ENCODE measurements at regions not wholly inside any gene's neighbourhood (a gene's known extent, or its start where the extent isn't known, plus 50 kb on each side); places are given as distances from the start of the nearest gene placed in this dataset.

GRCh38 chr13:71214357-71214756, 652.6 kb downstream of the DACH1 start:
- H3K9ac ChIP-seq (ENCODE audit: extremely low read depth, low read length, poor library complexity, severe bottlenecking) = no peak overlapping the region
- no peaks in the 10 kb centered on the region for H3K4me1 ChIP-seq (ENCODE audit: control insufficient read depth, insufficient read depth, low read length)
- H3K4me3 Mint-ChIP-seq = no peak overlapping the region
- no peak overlapping the region for H3K27ac ChIP-seq (ENCODE audit: low read depth, low read length)
- H3K27me3 Mint-ChIP-seq (ENCODE audit: insufficient read depth) = no peaks in the 10 kb centered on the region
- TF ChIP-seq CTCF (conservative IDR thresholded peaks at IDR 0.05) = no peak
- no peaks in the 10 kb centered on the region for H3K27me3 ChIP-seq (ENCODE audit: control insufficient read depth, insufficient read depth, low read length, poor library complexity, severe bottlenecking)
- no peak for DNase-seq
- H3K4me3 ChIP-seq (ENCODE audit: low read length) = no peak overlapping the region
- 91 to 100% methylated on average over 1 to 3 of the region's 3 CpGs for WGBS, 2 experiments (ENCODE audit: insufficient coverage in 1 of 2, insufficient read length in 1 of 2)
- no peak overlapping the region for H3K27ac Mint-ChIP-seq
- no peaks in the 10 kb centered on the region for H3K9me3 Mint-ChIP-seq
- H3K9me3 ChIP-seq (ENCODE audit: control insufficient read depth, low read length) = no peaks in the 10 kb centered on the region
- H3K36me3 ChIP-seq (ENCODE audit: control insufficient read depth, insufficient read depth, low read length) = no peaks in the 10 kb centered on the region
- no peaks in the 10 kb centered on the region for H3K36me3 Mint-ChIP-seq (ENCODE audit: low read depth)
- no peaks in the 10 kb centered on the region for H3K4me1 Mint-ChIP-seq

GRCh38 chr13:71213252-71213821, 653.7 kb downstream of the DACH1 start:
- TF ChIP-seq CTCF (conservative IDR thresholded peaks at IDR 0.05) = no peak
- H3K4me3 Mint-ChIP-seq = no peak overlapping the region
- no peaks in the 10 kb centered on the region for H3K4me1 Mint-ChIP-seq
- H3K27me3 ChIP-seq (ENCODE audit: control insufficient read depth, insufficient read depth, low read length, poor library complexity, severe bottlenecking) = no peaks in the 10 kb centered on the region
- no peak for DNase-seq
- H3K36me3 Mint-ChIP-seq (ENCODE audit: low read depth) = no peaks in the 10 kb centered on the region
- H3K9ac ChIP-seq (ENCODE audit: extremely low read depth, low read length, poor library complexity, severe bottlenecking) = no peak overlapping the region
- no peaks in the 10 kb centered on the region for H3K4me1 ChIP-seq (ENCODE audit: control insufficient read depth, insufficient read depth, low read length)
- no peaks in the 10 kb centered on the region for H3K9me3 Mint-ChIP-seq
- no peaks in the 10 kb centered on the region for H3K9me3 ChIP-seq (ENCODE audit: control insufficient read depth, low read length)
- H3K27me3 Mint-ChIP-seq (ENCODE audit: insufficient read depth) = no peaks in the 10 kb centered on the region
- no peak overlapping the region for H3K27ac Mint-ChIP-seq
- no peak overlapping the region for H3K27ac ChIP-seq (ENCODE audit: low read depth, low read length)
- no peaks in the 10 kb centered on the region for H3K36me3 ChIP-seq (ENCODE audit: control insufficient read depth, insufficient read depth, low read length)
- H3K4me3 ChIP-seq (ENCODE audit: low read length) = no peak overlapping the region
- WGBS, 2 experiments (ENCODE audit: insufficient coverage in 1 of 2, insufficient read length in 1 of 2) = 92 to 100% methylated on average over 2 of the region's 2 CpGs

- Mint-ChIP-seq H3K4me3 (no peak overlapping the region), H3K27ac (no peak overlapping the region), H3K27me3 (ENCODE audit: insufficient read depth) (no peaks in the 10 kb centered on the region), H3K9me3 (no peaks in the 10 kb centered on the region), H3K36me3 (ENCODE audit: low read depth) (no peaks in the 10 kb centered on the region), H3K4me1 (peaks cover 5% of the 10 kb centered on the region)
- no peaks in the 10 kb centered on the region for H3K4me1 ChIP-seq (ENCODE audit: control insufficient read depth, insufficient read depth, low read length)
- H3K9me3 ChIP-seq (ENCODE audit: control insufficient read depth, low read length) = no peaks in the 10 kb centered on the region
- no peaks in the 10 kb centered on the region for H3K27me3 ChIP-seq (ENCODE audit: control insufficient read depth, insufficient read depth, low read length, poor library complexity, severe bottlenecking)
- H3K9ac ChIP-seq (ENCODE audit: extremely low read depth, low read length, poor library complexity, severe bottlenecking) = no peak overlapping the region
- H3K4me3 ChIP-seq (ENCODE audit: low read length) = no peak overlapping the region
- TF ChIP-seq CTCF (conservative IDR thresholded peaks at IDR 0.05) = no peak
- H3K27ac ChIP-seq (ENCODE audit: low read depth, low read length) = no peak overlapping the region
- no peaks in the 10 kb centered on the region for H3K36me3 ChIP-seq (ENCODE audit: control insufficient read depth, insufficient read depth, low read length)
- DNase-seq = no peak
These were observed 656.1 kb downstream of the DACH1 start for GRCh38 chr13:71210861-71211260.

Data from endodermal cell (in vitro differentiated cells).